Panc1 (cell line): ENCODE measurements at regions not wholly inside any gene's neighbourhood (a gene's known extent, or its start where the extent isn't known, plus 50 kb on each side); places are given as distances from the start of the nearest gene placed in this dataset.
A peak's percentile ranks its signal among the peaks of the same experiment; 100 is the strongest.

Experiments used
- CTCF ChIP-seq: fragments of 450-650 bp; IDR thresholded peaks from 2 replicates; pipeline ENCODE4 v1.5.1; 2017; ENCODE audit warnings: mild to moderate bottlenecking
- POLR2AphosphoS5 ChIP-seq: IDR thresholded peaks from 2 replicates; pipeline ENCODE4 v1.6.1; 2012; ENCODE audit warnings: mild to moderate bottlenecking, low read depth, low read length, moderate library complexity
- SIN3A ChIP-seq: IDR thresholded peaks from 2 replicates; pipeline ENCODE4 v1.6.1; 2012; ENCODE audit warnings: low read depth, mild to moderate bottlenecking, low read length, moderate library complexity, borderline replicate concordance; ENCODE audit not compliant: insufficient read depth

DNA sequence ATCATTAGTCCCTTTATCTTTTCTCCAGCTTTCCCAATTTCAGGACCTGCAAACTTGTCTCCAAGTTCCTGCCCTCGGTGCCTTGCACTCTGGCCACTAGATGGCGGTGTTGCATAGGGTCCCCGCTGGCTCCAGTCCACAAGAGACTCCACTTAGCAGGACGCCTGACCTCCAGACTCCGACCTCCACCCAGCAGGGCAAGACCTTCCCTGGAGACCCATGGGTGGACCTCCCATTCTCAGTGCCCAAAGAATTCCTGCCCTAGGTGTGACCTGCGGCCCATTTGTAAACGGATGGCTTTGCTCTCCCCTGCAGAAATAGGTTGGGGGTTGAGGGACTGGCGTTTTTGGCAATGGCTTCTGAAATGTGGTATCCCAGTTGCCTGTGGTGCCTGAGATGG is 82.6 kb downstream of the LSM3 start:
- TF ChIP-seq CTCF (peak; percentile 92), POLR2AphosphoS5 (no peak), SIN3A (no peak)
